ENCODE measurements at regions not wholly inside any gene's neighbourhood (a gene's known extent, or its start where the extent isn't known, plus 50 kb on each side); places are given as distances from the start of the nearest gene placed in this dataset.
A peak's percentile ranks its signal among the peaks of the same experiment; 100 is the strongest.

DNA sequence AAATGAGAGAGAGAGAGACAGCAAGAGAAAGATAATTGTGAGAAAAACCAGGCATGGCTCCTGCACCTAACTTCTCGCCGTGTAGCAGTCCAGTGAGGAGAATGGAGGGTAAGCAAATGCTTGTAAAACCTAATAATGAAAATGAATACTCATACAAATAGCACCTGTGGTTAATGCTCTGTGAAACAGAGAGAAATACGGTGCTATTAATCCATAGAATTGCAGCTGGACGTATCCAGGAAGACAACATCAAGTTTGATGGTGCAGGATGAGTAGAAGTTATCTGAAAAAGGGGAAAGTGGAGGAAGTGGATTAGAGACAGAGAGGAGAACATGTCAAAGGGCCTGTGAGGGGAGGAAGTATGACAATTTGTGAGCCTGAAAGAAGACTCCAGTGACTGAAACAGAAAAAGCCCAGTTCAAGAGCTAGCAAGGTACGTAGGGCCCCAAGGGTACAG is 89.4 kb upstream of the PAK5 start:
- H3K9me3 ChIP-seq = no peaks in the 10 kb centered on the region
- no peaks in the 10 kb centered on the region for H3K27me3 ChIP-seq (ENCODE audit: insufficient read depth in 3 of 3, low read length in 2 of 3)
- H3K36me3 ChIP-seq (ENCODE audit: insufficient read depth in 1 of 2, low read depth in 1 of 2) = no peaks in the 10 kb centered on the region
- H3K4me3 ChIP-seq = no peak overlapping the region
- DNase-seq (no peak), ATAC-seq (no peak)
- WGBS, 3 donors = 42 to 50% (median 50%) methylated on average over 5 of the region's 5 CpGs
- intact Hi-C loops (cut with DNase I) = no loop called here
- TF ChIP-seq, protein P1, sequence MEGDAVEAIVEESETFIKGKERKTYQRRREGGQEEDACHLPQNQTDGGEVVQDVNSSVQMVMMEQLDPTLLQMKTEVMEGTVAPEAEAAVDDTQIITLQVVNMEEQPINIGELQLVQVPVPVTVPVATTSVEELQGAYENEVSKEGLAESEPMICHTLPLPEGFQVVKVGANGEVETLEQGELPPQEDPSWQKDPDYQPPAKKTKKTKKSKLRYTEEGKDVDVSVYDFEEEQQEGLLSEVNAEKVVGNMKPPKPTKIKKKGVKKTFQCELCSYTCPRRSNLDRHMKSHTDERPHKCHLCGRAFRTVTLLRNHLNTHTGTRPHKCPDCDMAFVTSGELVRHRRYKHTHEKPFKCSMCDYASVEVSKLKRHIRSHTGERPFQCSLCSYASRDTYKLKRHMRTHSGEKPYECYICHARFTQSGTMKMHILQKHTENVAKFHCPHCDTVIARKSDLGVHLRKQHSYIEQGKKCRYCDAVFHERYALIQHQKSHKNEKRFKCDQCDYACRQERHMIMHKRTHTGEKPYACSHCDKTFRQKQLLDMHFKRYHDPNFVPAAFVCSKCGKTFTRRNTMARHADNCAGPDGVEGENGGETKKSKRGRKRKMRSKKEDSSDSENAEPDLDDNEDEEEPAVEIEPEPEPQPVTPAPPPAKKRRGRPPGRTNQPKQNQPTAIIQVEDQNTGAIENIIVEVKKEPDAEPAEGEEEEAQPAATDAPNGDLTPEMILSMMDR (IDR thresholded peaks at IDR 0.05) = no peak
- H3K4me1 ChIP-seq = no peaks in the 10 kb centered on the region
- H3K27ac ChIP-seq = no peak overlapping the region

DNA sequence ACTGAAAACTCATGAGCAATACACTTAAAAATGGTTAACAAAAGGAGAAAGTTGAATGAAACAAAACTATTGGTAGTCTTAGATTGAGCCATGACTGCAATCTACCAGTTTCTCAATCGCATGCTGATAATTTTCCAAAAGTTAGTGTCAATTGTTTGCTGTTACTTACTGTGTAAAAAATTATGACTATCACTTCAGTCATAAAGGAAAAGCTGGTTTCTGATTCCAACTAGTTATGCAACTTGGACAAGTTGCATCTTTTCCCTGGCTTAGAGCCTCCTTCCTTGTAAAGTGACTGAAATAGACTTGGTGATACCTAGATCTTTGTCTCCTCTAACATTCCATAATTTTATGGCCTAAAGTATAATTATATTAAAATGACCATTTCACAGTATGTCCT is 88.3 kb upstream of the PAK5 start:
- Histone ChIP-seq H3K4me3 (no peak overlapping the region), H3K27ac (no peak overlapping the region), H3K27me3 (ENCODE audit: insufficient read depth in 3 of 3, low read length in 2 of 3) (no peaks in the 10 kb centered on the region), H3K9me3 (no peaks in the 10 kb centered on the region), H3K4me1 (no peaks in the 10 kb centered on the region), H3K36me3 (ENCODE audit: insufficient read depth in 1 of 2, low read depth in 1 of 2) (no peaks in the 10 kb centered on the region)
- TF ChIP-seq, protein P1 (IDR thresholded peaks at IDR 0.05) = no peak
- WGBS, 3 donors = 54 to 87% (median 64%) methylated on average over 1 of the region's 1 CpG
- intact Hi-C loops (cut with DNase I) = no loop called here
- DNase-seq (no peak), ATAC-seq (peak in 1 of 4 donors; percentile 35)

DNA sequence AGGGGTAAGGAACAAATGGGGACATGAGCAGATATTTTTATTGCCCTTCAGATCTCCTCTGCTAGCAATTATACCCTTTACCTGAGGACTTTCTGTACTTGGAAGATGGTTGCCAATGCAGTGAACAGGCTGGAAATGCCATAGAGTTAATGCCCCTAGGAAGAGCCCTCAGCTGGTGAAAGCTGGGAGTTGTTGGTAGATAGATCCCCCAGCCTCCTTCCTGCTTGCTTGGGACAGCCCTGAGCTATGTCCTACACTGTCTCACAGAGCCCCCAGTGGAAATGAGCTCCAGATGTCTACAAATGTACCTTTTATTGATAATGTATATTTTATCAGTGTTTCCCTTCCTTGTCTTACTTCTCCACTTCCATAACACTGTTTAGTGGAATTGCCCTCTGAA is 87.6 kb upstream of the PAK5 start:
- no peak for DNase-seq
- Histone ChIP-seq H3K4me3 (no peak overlapping the region), H3K4me1 (no peaks in the 10 kb centered on the region), H3K27ac (no peak overlapping the region), H3K36me3 (ENCODE audit: insufficient read depth in 1 of 2, low read depth in 1 of 2) (no peaks in the 10 kb centered on the region), H3K27me3 (ENCODE audit: insufficient read depth in 3 of 3, low read length in 2 of 3) (no peaks in the 10 kb centered on the region), H3K9me3 (no peaks in the 10 kb centered on the region)
- TF ChIP-seq, protein P1 (IDR thresholded peaks at IDR 0.05) = no peak
- no peak for ATAC-seq
- intact Hi-C loops (cut with DNase I) = no loop called here

DNA sequence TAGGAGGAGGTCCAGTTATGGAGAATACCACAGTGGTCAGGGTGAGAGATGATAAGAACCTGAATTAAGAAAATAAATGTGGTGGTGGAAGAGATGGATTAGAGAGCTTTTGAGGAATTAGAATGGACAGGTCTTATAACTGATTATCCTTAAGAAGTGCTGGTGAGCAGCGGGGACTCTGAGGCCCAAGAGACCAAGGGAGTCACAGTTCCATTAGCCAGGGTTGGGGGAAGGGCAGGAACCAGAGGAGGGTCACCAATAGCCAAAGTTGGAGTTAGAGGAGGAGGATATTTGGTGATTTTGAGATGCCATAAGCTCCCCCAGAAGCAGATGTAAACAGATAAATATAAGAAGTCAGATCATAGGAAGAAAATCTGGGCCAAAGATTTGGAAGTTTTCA is 87.1 kb upstream of the PAK5 start:
- 63 to 69% (median 68%) methylated on average over 1 of the region's 1 CpG for WGBS, 3 donors
- DNase-seq (no peak), ATAC-seq (no peak)
- no peaks in the 10 kb centered on the region for H3K4me1 ChIP-seq
- no peaks in the 10 kb centered on the region for H3K36me3 ChIP-seq (ENCODE audit: insufficient read depth in 1 of 2, low read depth in 1 of 2)
- intact Hi-C loops (cut with DNase I) = no loop called here
- TF ChIP-seq, protein P1 (IDR thresholded peaks at IDR 0.05) = no peak
- H3K27ac ChIP-seq = no peak overlapping the region
- H3K9me3 ChIP-seq = no peaks in the 10 kb centered on the region
- H3K27me3 ChIP-seq (ENCODE audit: insufficient read depth in 3 of 3, low read length in 2 of 3) = no peaks in the 10 kb centered on the region
- no peak overlapping the region for H3K4me3 ChIP-seq

DNA sequence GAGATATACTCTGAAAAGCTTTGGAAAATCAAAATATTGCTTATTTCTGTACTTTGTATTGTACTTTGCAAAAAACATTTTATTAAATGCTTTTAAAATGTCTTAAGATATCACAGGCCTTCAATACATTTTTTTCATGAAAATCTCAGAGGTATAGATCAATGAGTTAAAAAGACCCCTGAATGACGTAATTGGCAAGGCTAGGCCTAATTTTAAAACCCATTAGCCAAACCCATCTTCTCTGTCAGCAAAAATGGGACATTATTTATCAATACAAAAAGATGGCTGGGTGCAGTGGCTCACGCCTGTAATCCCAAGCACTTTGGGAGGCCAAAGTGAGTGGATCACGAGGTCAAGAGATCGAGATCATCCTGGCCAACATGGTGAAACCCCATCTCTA is 84.8 kb upstream of the PAK5 start:
- intact Hi-C loops (cut with DNase I) = no loop called here
- whole genome bisulfite sequencing, 3 donors = 84 to 87% (median 86%) methylated on average over 4 of the region's 4 CpGs

More for the DNA sequence above, 84.8 kb upstream of the PAK5 start:
- no peaks in the 10 kb centered on the region for H3K36me3 ChIP-seq (ENCODE audit: insufficient read depth in 1 of 2, low read depth in 1 of 2)
- ATAC-seq (no peak), DNase-seq (no peak)
- H3K27me3 ChIP-seq (ENCODE audit: insufficient read depth in 3 of 3, low read length in 2 of 3) = no peaks in the 10 kb centered on the region
- H3K4me3 ChIP-seq = no peak overlapping the region
- no peak overlapping the region for H3K27ac ChIP-seq
- no peaks in the 10 kb centered on the region for H3K4me1 ChIP-seq
- H3K9me3 ChIP-seq = no peaks in the 10 kb centered on the region
- TF ChIP-seq, protein P1 (IDR thresholded peaks at IDR 0.05) = no peak

Data from psoas muscle (tissue), 7 donors.